Endothelial cell of umbilical vein (primary cell): ENCODE measurements at regions not wholly inside any gene's neighbourhood (a gene's known extent, or its start where the extent isn't known, plus 50 kb on each side); places are given as distances from the start of the nearest gene placed in this dataset.

Source experiments
- BruUV-seq: library from RNA; stranded (reverse); fragments of 400-500 nt; replicated peaks from 2 replicates; lab custom pipeline; 2021; lab: Mats Ljungman, UMichigan
- CTCF ChIA-PET: fragments of 300-600, 350-600 bp; sonication (Branson Sonifier 250); formaldehyde crosslinking; loops from one replicate; lab custom pipeline; 2021; ENCODE audit warnings: antibody characterized with exemption, inconsistent platforms; lab: Charles Lee
- POLR2A ChIA-PET: fragments of 300-600, 350-600 bp; sonication (Branson Sonifier 250); formaldehyde crosslinking; loops from one replicate; lab custom pipeline; 2021; ENCODE audit warnings: antibody characterized with exemption, inconsistent platforms; lab: Charles Lee
- DNase-seq: peaks from one replicate; pipeline ENCODE4 v3.0.0-alpha.2; 2011; ENCODE audit warnings: low read depth, low spot score
- FAIRE-seq: peaks from 2 replicates; lab custom pipeline; 2011; peaks lifted over from hg19 to GRCh38; lab: Jason Lieb, UNC
- H2AFZ ChIP-seq: 2 replicates; pipeline ENCODE4 v1.6.0; 2012; ENCODE audit warnings: low read depth, low read length, control low read depth, inconsistent platforms
- H3K27ac ChIP-seq: 2 replicates; pipeline ENCODE4 v1.5.1; 2011; ENCODE audit warnings: low read depth, mild to moderate bottlenecking, control low read depth, low read length, moderate library complexity; ENCODE audit not compliant: insufficient read depth
- H3K27me3 ChIP-seq, 2 experiments: 2 replicates each; pipeline versions ENCODE4 v1.6.0 to v1.6.1; 2011; ENCODE audit warnings: low read length in 2 of 2, mixed read lengths in 1 of 2; ENCODE audit not compliant: control insufficient read depth in 2 of 2, insufficient read depth in 2 of 2
- H3K36me3 ChIP-seq, 2 experiments: 2 replicates in 1 of 2; 3 replicates in 1 of 2; pipeline ENCODE4 v1.5.1; 2011; ENCODE audit warnings: low read length in 2 of 2, mild to moderate bottlenecking in 1 of 2, moderate library complexity in 1 of 2; ENCODE audit not compliant: control insufficient read depth in 2 of 2, insufficient read depth in 2 of 2; ENCODE audit errors: extremely low read depth in 1 of 2
- H3K4me1 ChIP-seq: 3 replicates; pipeline ENCODE4 v1.5.1; 2011; ENCODE audit warnings: mild to moderate bottlenecking, low read length; ENCODE audit not compliant: control insufficient read depth, insufficient read depth; ENCODE audit errors: extremely low read depth
- H3K4me2 ChIP-seq: 2 replicates; pipeline ENCODE4 v1.6.1; 2011; ENCODE audit warnings: low read length, control low read depth, mixed read lengths; ENCODE audit not compliant: insufficient read depth
- H3K4me3 ChIP-seq, 3 experiments: fragments of 200-600 bp in 1 of 3; sonication (generic), shearing (Covaris generic) in 1 of 3; replicated peaks in 1 of 3; 2 replicates each; pipeline ENCODE4 v1.5.1; 2011 to 2016; ENCODE audit warnings: control low read depth in 3 of 3, low read length in 3 of 3, mild to moderate bottlenecking in 2 of 3, inconsistent platforms in 1 of 3, low read depth in 1 of 3, moderate library complexity in 1 of 3; ENCODE audit not compliant: insufficient read depth in 1 of 3
- H3K79me2 ChIP-seq: 2 replicates; pipeline ENCODE4 v1.6.0; 2012; ENCODE audit warnings: low read length, inconsistent platforms; ENCODE audit not compliant: control insufficient read depth, insufficient read depth
- H3K9ac ChIP-seq: replicated peaks from 2 replicates; pipeline ENCODE3; 2011; ENCODE audit warnings: low read length, control low read depth; ENCODE audit not compliant: insufficient read depth; ENCODE audit errors: extremely low read depth
- H3K9me1 ChIP-seq: replicated peaks from 3 replicates; pipeline ENCODE4 v1.6.0; 2011; ENCODE audit warnings: mild to moderate bottlenecking, low read length; ENCODE audit not compliant: control insufficient read depth, insufficient read depth; ENCODE audit errors: extremely low read depth
- H3K9me3 ChIP-seq: replicated peaks from 2 replicates; pipeline ENCODE4 v1.5.1; 2012; ENCODE audit warnings: low read length, inconsistent platforms; ENCODE audit not compliant: control insufficient read depth, insufficient read depth
- H4K20me1 ChIP-seq: replicated peaks from 2 replicates; pipeline ENCODE3; 2011; ENCODE audit warnings: mild to moderate bottlenecking, low read length; ENCODE audit not compliant: control insufficient read depth, insufficient read depth; ENCODE audit errors: extremely low read depth
- EZH2 ChIP-seq: IDR thresholded peaks from 2 replicates; pipeline ENCODE4 v1.6.1; 2012; ENCODE audit warnings: borderline replicate concordance, low read depth, mild to moderate bottlenecking, moderate library complexity, low read length, inconsistent platforms; ENCODE audit not compliant: severe bottlenecking
- FOS ChIP-seq: IDR thresholded peaks from 2 replicates; pipeline ENCODE4 v1.6.1; 2011; ENCODE audit warnings: mild to moderate bottlenecking, low read length, moderate library complexity, borderline replicate concordance; ENCODE audit not compliant: insufficient read depth
- GATA2 ChIP-seq: IDR thresholded peaks from 2 replicates; pipeline ENCODE4 v1.7.0; 2011; ENCODE audit warnings: low read depth, mild to moderate bottlenecking, moderate library complexity, mixed read lengths, low read length; ENCODE audit not compliant: insufficient read length, insufficient read depth
- JUN ChIP-seq: IDR thresholded peaks from 2 replicates; pipeline ENCODE4 v1.6.1; 2011; ENCODE audit warnings: borderline replicate concordance, low read depth; ENCODE audit not compliant: insufficient read length, insufficient read depth
- MYC ChIP-seq: IDR thresholded peaks from one replicate; pipeline ENCODE4 v1.6.1; 2011; ENCODE audit warnings: mild to moderate bottlenecking, low read depth, low read length
- POLR2A ChIP-seq: IDR thresholded peaks from 2 replicates; pipeline ENCODE4 v1.6.1; 2012; ENCODE audit warnings: low read depth, mild to moderate bottlenecking, control low read depth, low read length
- POLR2AphosphoS5 ChIP-seq: IDR thresholded peaks from 2 replicates; pipeline ENCODE4 v1.6.1; 2012; ENCODE audit warnings: low read depth, mild to moderate bottlenecking, control low read depth, low read length, moderate library complexity; ENCODE audit not compliant: insufficient read depth
- dilution Hi-C: fragments of 300-500 bp; cut with MboI; formaldehyde crosslinking; loops from one replicate; pipeline ENCODE4 v1.15.0; 2019; ENCODE audit warnings: low sequenced_read_pairs; ENCODE audit not compliant: extremely low pct_ligation_motif_present
- intact Hi-C: fragments of 100-400 bp; cut with micrococcal nuclease; formaldehyde crosslinking; loops from one replicate; pipeline ENCODE4 v1.10.0; 2022
- TF ChIP-seq, protein P1 (sequence below): IDR thresholded peaks from 2 replicates; pipeline ENCODE4 v1.6.1; 2011; ENCODE audit not compliant: insufficient read depth, insufficient read length
- TF ChIP-seq, protein P2 (sequence below), 2 donors: IDR thresholded peaks; 1 replicate in 1 of 2; 2 replicates in 1 of 2; pipeline ENCODE4 v1.5.1; 2011; ENCODE audit warnings: low read length in 2 of 2, mild to moderate bottlenecking in 2 of 2, moderate library complexity in 2 of 2, control low read depth in 1 of 2, inconsistent platforms in 1 of 2, low read depth in 1 of 2; ENCODE audit not compliant: insufficient read depth in 1 of 2; ENCODE audit errors: extremely low read depth in 1 of 2

DNA sequence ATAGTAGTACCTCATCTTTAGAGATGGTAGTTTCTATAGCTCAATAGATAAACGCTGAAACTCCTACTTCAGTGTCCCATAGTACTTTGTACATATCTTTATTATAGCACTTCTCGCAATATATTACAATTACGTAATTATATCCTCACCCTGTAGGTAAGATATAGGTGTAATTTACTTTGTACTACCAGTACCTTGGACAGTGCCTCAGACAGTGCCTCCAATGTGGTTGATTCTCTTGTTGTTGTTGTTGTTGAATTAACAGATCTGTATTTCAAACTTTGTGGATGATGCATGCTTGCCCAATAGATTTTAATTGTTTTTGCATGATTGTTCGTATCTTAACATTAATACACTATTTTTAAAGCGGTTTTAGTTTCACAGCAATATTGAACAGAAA is 188.6 kb downstream of the ARL6IP6 start:
- H3K27me3 ChIP-seq = no peaks in the 10 kb centered on the region
- no peaks in the 10 kb centered on the region for H3K79me2 ChIP-seq
- no peak overlapping the region for H3K27ac ChIP-seq
- no peak overlapping the region for H3K4me3 ChIP-seq
- no peak for TF ChIP-seq EZH2
- TF ChIP-seq MYC = no peak
- TF ChIP-seq, protein P1, sequence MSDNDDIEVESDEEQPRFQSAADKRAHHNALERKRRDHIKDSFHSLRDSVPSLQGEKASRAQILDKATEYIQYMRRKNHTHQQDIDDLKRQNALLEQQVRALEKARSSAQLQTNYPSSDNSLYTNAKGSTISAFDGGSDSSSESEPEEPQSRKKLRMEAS = no peak
- no peak for TF ChIP-seq POLR2AphosphoS5
- TF ChIP-seq FOS = no peak
- TF ChIP-seq, protein P2, sequence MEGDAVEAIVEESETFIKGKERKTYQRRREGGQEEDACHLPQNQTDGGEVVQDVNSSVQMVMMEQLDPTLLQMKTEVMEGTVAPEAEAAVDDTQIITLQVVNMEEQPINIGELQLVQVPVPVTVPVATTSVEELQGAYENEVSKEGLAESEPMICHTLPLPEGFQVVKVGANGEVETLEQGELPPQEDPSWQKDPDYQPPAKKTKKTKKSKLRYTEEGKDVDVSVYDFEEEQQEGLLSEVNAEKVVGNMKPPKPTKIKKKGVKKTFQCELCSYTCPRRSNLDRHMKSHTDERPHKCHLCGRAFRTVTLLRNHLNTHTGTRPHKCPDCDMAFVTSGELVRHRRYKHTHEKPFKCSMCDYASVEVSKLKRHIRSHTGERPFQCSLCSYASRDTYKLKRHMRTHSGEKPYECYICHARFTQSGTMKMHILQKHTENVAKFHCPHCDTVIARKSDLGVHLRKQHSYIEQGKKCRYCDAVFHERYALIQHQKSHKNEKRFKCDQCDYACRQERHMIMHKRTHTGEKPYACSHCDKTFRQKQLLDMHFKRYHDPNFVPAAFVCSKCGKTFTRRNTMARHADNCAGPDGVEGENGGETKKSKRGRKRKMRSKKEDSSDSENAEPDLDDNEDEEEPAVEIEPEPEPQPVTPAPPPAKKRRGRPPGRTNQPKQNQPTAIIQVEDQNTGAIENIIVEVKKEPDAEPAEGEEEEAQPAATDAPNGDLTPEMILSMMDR (IDR thresholded peaks at IDR 0.05; ENCODE audit: extremely low read depth in 1 of 2, insufficient read depth in 1 of 2, low read depth in 1 of 2, low read length in 2 of 2) = no peak
- no peak for TF ChIP-seq POLR2A
- no peak for TF ChIP-seq GATA2
- no peak for TF ChIP-seq JUN
- H2AFZ ChIP-seq = no peak overlapping the region
- dilution Hi-C loops (no loop called here), intact Hi-C loops (no loop called here)
- H3K9ac ChIP-seq = no peak overlapping the region
- no peak for DNase-seq
- H3K4me2 ChIP-seq = no peak overlapping the region
- no TSS peak for BruUV-seq
- H3K9me1 ChIP-seq = no peaks in the 10 kb centered on the region
- H4K20me1 ChIP-seq = no peaks in the 10 kb centered on the region
- no peaks in the 10 kb centered on the region for H3K36me3 ChIP-seq
- no peak for FAIRE-seq
- POLR2A ChIA-PET = no interaction called here
- H3K9me3 ChIP-seq = no peaks in the 10 kb centered on the region
- CTCF ChIA-PET = no interaction called here
- no peaks in the 10 kb centered on the region for H3K4me1 ChIP-seq
